ENCODE measurements at regions not wholly inside any gene's neighbourhood (a gene's known extent, or its start where the extent isn't known, plus 50 kb on each side); places are given as distances from the start of the nearest gene placed in this dataset.

- no peak overlapping the region for H3K9ac ChIP-seq (ENCODE audit: low read length)
- no peaks in the 10 kb centered on the region for H3K36me3 ChIP-seq (ENCODE audit: insufficient read depth, low read length)
- H3K79me2 ChIP-seq (replicated peaks; ENCODE audit: insufficient read depth, low read length), result no peaks in the 10 kb centered on the region
- no peaks in the 10 kb centered on the region for H4K20me1 ChIP-seq (ENCODE audit: insufficient read depth)
- H3K4me2 ChIP-seq (ENCODE audit: low read length), result no peak overlapping the region
- H3K9me2 ChIP-seq (ENCODE audit: insufficient read depth, low read length), result no peaks in the 10 kb centered on the region
- no peak overlapping the region for H3K27ac ChIP-seq (ENCODE audit: low read length)
- no peaks in the 10 kb centered on the region for H3F3A ChIP-seq (ENCODE audit: insufficient read depth, low read length, poor library complexity, severe bottlenecking)
- peaks cover 37% of the 10 kb centered on the region for H3K27me3 ChIP-seq (ENCODE audit: insufficient read depth, low read depth, low read length)
- no peaks in the 10 kb centered on the region for H3K9me3 ChIP-seq (ENCODE audit: low read length)
- no peak overlapping the region for H2AFZ ChIP-seq (ENCODE audit: low read depth, low read length)
- TF ChIP-seq CTCF (IDR thresholded peaks at IDR 0.05; ENCODE audit: poor library complexity, severe bottlenecking) (no peak), MXI1 (conservative IDR thresholded peaks at IDR 0.05; ENCODE audit: poor library complexity, severe bottlenecking) (no peak), RAD21 (conservative IDR thresholded peaks at IDR 0.05) (no peak), POLR2AphosphoS5 (IDR thresholded peaks at IDR 0.05) (no peak), TAF1 (IDR thresholded peaks at IDR 0.05; ENCODE audit: low read depth) (no peak), SMC3 (conservative IDR thresholded peaks at IDR 0.05; ENCODE audit: poor library complexity) (no peak)
- H3K4me3 ChIP-seq (ENCODE audit: low read length), result no peak overlapping the region
Measured at GRCh38 chr10:120980279-120981255, 129.4 kb downstream of the WDR11 start.

GRCh38 chr10:120981601-120982391, 130.6 kb downstream of the WDR11 start:
- H3K9me3 ChIP-seq (ENCODE audit: low read length), result no peaks in the 10 kb centered on the region
- H3F3A ChIP-seq (ENCODE audit: insufficient read depth, low read length, poor library complexity, severe bottlenecking), result no peaks in the 10 kb centered on the region
- H4K20me1 ChIP-seq (ENCODE audit: insufficient read depth), result no peaks in the 10 kb centered on the region
- peaks cover 37% of the 10 kb centered on the region for H3K27me3 ChIP-seq (ENCODE audit: insufficient read depth, low read depth, low read length)
- no peaks in the 10 kb centered on the region for H3K79me2 ChIP-seq (replicated peaks; ENCODE audit: insufficient read depth, low read length)
- TF ChIP-seq CTCF (IDR thresholded peaks at IDR 0.05; ENCODE audit: poor library complexity, severe bottlenecking) (no peak), EP300 (conservative IDR thresholded peaks at IDR 0.05; ENCODE audit: poor library complexity, severe bottlenecking) (no peak), RAD21 (conservative IDR thresholded peaks at IDR 0.05) (no peak), POLR2AphosphoS5 (IDR thresholded peaks at IDR 0.05) (no peak), REST (IDR thresholded peaks at IDR 0.05; ENCODE audit: borderline replicate concordance) (no peak), EZH2 (IDR thresholded peaks at IDR 0.05; ENCODE audit: borderline replicate concordance, insufficient read depth, low read length, poor library complexity, severe bottlenecking) (no peak), TAF1 (IDR thresholded peaks at IDR 0.05; ENCODE audit: low read depth) (no peak), MXI1 (conservative IDR thresholded peaks at IDR 0.05; ENCODE audit: poor library complexity, severe bottlenecking) (no peak), SMC3 (conservative IDR thresholded peaks at IDR 0.05; ENCODE audit: poor library complexity) (no peak)
- H3K27ac ChIP-seq (ENCODE audit: low read length), result no peak overlapping the region
- no peak overlapping the region for H2AFZ ChIP-seq (ENCODE audit: low read depth, low read length)
- no peak overlapping the region for H3K4me2 ChIP-seq (ENCODE audit: low read length)
- no peaks in the 10 kb centered on the region for H3K9me2 ChIP-seq (ENCODE audit: insufficient read depth, low read length)
- no peak overlapping the region for H3K4me3 ChIP-seq (ENCODE audit: low read length)
- no peak overlapping the region for H3K9ac ChIP-seq (ENCODE audit: low read length)
- no peaks in the 10 kb centered on the region for H3K36me3 ChIP-seq (ENCODE audit: insufficient read depth, low read length)
